OCI-LY1 (cell line): ENCODE measurements at regions not wholly inside any gene's neighbourhood (a gene's known extent, or its start where the extent isn't known, plus 50 kb on each side); places are given as distances from the start of the nearest gene placed in this dataset.

Experiments used
- H2AFZ ChIP-seq: fragments of 200-600 bp; sonication (generic), shearing (Covaris generic); 2 replicates; pipeline ENCODE4 v1.6.0; 2014; ENCODE audit warnings: antibody characterized with exemption, mild to moderate bottlenecking, low read length
- H3F3A ChIP-seq: fragments of 200-600 bp; sonication (generic), shearing (Covaris generic); 2 replicates; pipeline ENCODE4 v1.6.0; 2014; ENCODE audit warnings: mild to moderate bottlenecking, antibody characterized with exemption, low read length, moderate library complexity; ENCODE audit not compliant: insufficient read depth
- H3K27ac ChIP-seq: fragments of 200-600 bp; sonication (generic); 2 replicates; pipeline ENCODE4 v1.5.1; 2014; ENCODE audit warnings: low read length, mixed run types, mild to moderate bottlenecking, low read depth; ENCODE audit not compliant: poor library complexity, severe bottlenecking
- H3K27me3 ChIP-seq: fragments of 200-600 bp; sonication (generic); 2 replicates; pipeline ENCODE4 v1.6.0; 2014; ENCODE audit warnings: antibody characterized with exemption, mild to moderate bottlenecking, low read length, moderate library complexity; ENCODE audit not compliant: insufficient read depth
- H3K36me3 ChIP-seq: fragments of 200-600 bp; sonication (generic); 2 replicates; pipeline ENCODE4 v1.6.1; 2014; ENCODE audit warnings: mild to moderate bottlenecking, antibody characterized with exemption, low read length, moderate library complexity, mixed read lengths; ENCODE audit not compliant: insufficient read depth
- H3K4me1 ChIP-seq: fragments of 200-600 bp; sonication (generic); 2 replicates; pipeline ENCODE4 v1.5.1; 2014; ENCODE audit warnings: mild to moderate bottlenecking, low read length, moderate library complexity; ENCODE audit not compliant: insufficient read depth, severe bottlenecking
- H3K4me2 ChIP-seq: fragments of 200-600 bp; sonication (generic), shearing (Covaris generic); 2 replicates; pipeline ENCODE4 v1.6.1; 2014; ENCODE audit warnings: low read length
- H3K4me3 ChIP-seq: fragments of 200-600 bp; sonication (generic); 2 replicates; pipeline ENCODE4 v1.5.1; 2014; ENCODE audit warnings: low read length, low read depth, mild to moderate bottlenecking, mixed read lengths; ENCODE audit not compliant: poor library complexity, severe bottlenecking
- H3K79me2 ChIP-seq: fragments of 200-600 bp; shearing (Covaris generic); 2 replicates; pipeline ENCODE4 v1.6.1; 2016; ENCODE audit warnings: mixed run types, low read length, mixed read lengths; ENCODE audit not compliant: insufficient read depth
- H3K9ac ChIP-seq: fragments of 200-600 bp; sonication (generic), shearing (Covaris generic); 2 replicates; pipeline ENCODE4 v1.6.1; 2014; ENCODE audit warnings: mild to moderate bottlenecking, low read length, mixed read lengths
- H3K9me2 ChIP-seq: fragments of 200-600 bp; sonication (generic), shearing (Covaris generic); 2 replicates; pipeline ENCODE4 v1.6.1; 2014; ENCODE audit warnings: low read depth, mild to moderate bottlenecking, low read length, mixed read lengths
- H3K9me3 ChIP-seq: fragments of 200-600 bp; shearing (Covaris generic); 2 replicates; pipeline ENCODE4 v1.6.1; 2014; ENCODE audit warnings: low read length, mixed read lengths
- H4K20me1 ChIP-seq: fragments of 200-600 bp; sonication (generic), shearing (Covaris generic); 2 replicates; pipeline ENCODE4 v1.6.0; 2016; ENCODE audit warnings: mild to moderate bottlenecking, low read length; ENCODE audit not compliant: insufficient read depth
- EZH2 ChIP-seq: fragments of 200-600 bp; sonication (generic), shearing (Covaris generic); IDR thresholded peaks from 2 replicates; pipeline ENCODE4 v1.8.0; 2017; ENCODE audit warnings: borderline replicate concordance, mixed run types, mild to moderate bottlenecking, antibody characterized with exemption, low read length, moderate library complexity, mixed read lengths
- TF ChIP-seq, protein P1 (sequence below): fragments of 200-600 bp; sonication (generic), shearing (Covaris generic); IDR thresholded peaks from 2 replicates; pipeline ENCODE4 v1.5.1; 2017; ENCODE audit warnings: mild to moderate bottlenecking, antibody characterized with exemption, low read length, moderate library complexity, mixed read lengths

DNA sequence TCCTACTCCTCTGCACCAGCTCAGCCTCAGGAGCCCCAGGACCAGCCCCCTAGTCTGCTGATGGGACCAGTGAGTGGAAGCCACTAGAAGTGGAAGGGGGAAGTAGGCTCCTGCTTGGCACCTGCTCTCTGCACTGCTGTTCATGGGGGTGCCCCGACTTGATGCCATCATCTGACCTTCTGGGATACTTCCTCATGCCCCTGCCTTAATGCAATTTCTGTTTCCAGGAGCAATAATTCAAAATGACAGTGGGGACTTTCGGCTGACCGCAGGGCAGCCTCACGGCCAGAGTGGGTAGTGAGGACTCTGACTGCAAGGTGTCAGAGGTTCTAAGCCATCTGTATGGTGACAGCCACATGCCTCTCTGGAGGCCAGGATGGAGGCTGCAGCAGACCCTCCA lies 196.4 kb upstream of the WSCD1 start:
- no peak overlapping the region for H3K27ac ChIP-seq
- H4K20me1 ChIP-seq, result no peaks in the 10 kb centered on the region
- H3K4me1 ChIP-seq, result no peaks in the 10 kb centered on the region
- H3K36me3 ChIP-seq, result no peaks in the 10 kb centered on the region
- no peak overlapping the region for H2AFZ ChIP-seq
- no peaks in the 10 kb centered on the region for H3K79me2 ChIP-seq
- H3K4me2 ChIP-seq, result no peak overlapping the region
- H3K9me3 ChIP-seq, result no peaks in the 10 kb centered on the region
- no peak for TF ChIP-seq EZH2
- TF ChIP-seq, protein P1, sequence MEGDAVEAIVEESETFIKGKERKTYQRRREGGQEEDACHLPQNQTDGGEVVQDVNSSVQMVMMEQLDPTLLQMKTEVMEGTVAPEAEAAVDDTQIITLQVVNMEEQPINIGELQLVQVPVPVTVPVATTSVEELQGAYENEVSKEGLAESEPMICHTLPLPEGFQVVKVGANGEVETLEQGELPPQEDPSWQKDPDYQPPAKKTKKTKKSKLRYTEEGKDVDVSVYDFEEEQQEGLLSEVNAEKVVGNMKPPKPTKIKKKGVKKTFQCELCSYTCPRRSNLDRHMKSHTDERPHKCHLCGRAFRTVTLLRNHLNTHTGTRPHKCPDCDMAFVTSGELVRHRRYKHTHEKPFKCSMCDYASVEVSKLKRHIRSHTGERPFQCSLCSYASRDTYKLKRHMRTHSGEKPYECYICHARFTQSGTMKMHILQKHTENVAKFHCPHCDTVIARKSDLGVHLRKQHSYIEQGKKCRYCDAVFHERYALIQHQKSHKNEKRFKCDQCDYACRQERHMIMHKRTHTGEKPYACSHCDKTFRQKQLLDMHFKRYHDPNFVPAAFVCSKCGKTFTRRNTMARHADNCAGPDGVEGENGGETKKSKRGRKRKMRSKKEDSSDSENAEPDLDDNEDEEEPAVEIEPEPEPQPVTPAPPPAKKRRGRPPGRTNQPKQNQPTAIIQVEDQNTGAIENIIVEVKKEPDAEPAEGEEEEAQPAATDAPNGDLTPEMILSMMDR, result no peak
- no peaks in the 10 kb centered on the region for H3K9me2 ChIP-seq
- no peak overlapping the region for H3K9ac ChIP-seq
- no peaks in the 10 kb centered on the region for H3K27me3 ChIP-seq
- H3K4me3 ChIP-seq, result no peak overlapping the region
- H3F3A ChIP-seq, result no peaks in the 10 kb centered on the region

DNA sequence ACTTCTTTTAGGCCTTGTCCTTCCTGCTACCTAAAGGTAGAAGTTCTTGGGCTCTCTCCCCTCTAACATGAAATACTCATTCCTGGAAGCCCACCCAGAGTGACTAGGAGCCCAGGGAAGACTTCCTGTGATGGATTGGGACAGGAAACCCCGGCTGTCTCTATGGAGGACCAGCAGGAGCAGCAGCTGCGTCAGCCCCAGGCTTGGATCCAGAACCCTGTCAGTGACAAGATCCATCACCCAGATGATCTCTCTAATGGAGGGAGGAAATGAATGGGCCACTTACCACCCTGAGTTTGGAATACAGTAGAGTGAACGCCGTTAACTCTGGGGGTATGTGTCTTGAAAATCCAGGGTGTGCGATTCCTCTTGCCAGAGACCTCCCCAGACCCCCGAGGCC lies 195.7 kb upstream of the WSCD1 start:
- H2AFZ ChIP-seq, result no peak overlapping the region
- H3K36me3 ChIP-seq, result no peaks in the 10 kb centered on the region
- no peak overlapping the region for H3K4me3 ChIP-seq
- no peaks in the 10 kb centered on the region for H3K4me1 ChIP-seq
- H3K4me2 ChIP-seq, result no peak overlapping the region
- no peak overlapping the region for H3K27ac ChIP-seq
- H3K79me2 ChIP-seq, result no peaks in the 10 kb centered on the region
- H3K9me2 ChIP-seq, result no peaks in the 10 kb centered on the region
- H4K20me1 ChIP-seq, result no peaks in the 10 kb centered on the region
- no peaks in the 10 kb centered on the region for H3K27me3 ChIP-seq
- H3K9me3 ChIP-seq, result no peaks in the 10 kb centered on the region
- H3K9ac ChIP-seq, result no peak overlapping the region
- TF ChIP-seq, protein P1, result no peak
- TF ChIP-seq EZH2, result no peak
- H3F3A ChIP-seq, result no peaks in the 10 kb centered on the region

DNA sequence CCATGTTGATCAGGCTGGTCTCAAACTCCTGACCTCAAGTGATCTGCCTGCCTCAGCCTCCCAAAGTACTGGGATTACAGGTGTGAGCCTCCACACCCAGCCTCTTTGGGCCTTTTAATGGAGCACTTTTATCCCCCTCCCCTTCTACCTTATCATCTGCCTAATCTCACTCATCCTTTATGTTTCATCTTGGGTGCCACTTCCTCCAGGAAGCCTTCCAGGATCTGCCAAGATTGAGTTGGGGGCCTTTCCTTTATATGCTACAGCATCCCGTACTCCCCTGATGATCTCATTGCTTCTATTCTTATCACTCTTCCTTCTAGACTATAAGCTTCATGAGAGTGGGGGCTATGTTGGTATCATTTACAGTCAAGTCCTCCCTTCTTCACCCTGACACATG lies 192.8 kb upstream of the WSCD1 start:
- no peak overlapping the region for H3K9ac ChIP-seq
- H3K9me2 ChIP-seq, result no peaks in the 10 kb centered on the region
- no peak overlapping the region for H2AFZ ChIP-seq
- no peak overlapping the region for H3K4me2 ChIP-seq
- no peak overlapping the region for H3K4me3 ChIP-seq
- H4K20me1 ChIP-seq, result no peaks in the 10 kb centered on the region
- H3K79me2 ChIP-seq, result no peaks in the 10 kb centered on the region
- H3F3A ChIP-seq, result no peaks in the 10 kb centered on the region
- no peaks in the 10 kb centered on the region for H3K9me3 ChIP-seq
- H3K4me1 ChIP-seq, result no peaks in the 10 kb centered on the region
- TF ChIP-seq, protein P1, result no peak
- no peak for TF ChIP-seq EZH2
- no peak overlapping the region for H3K27ac ChIP-seq
- H3K27me3 ChIP-seq, result no peaks in the 10 kb centered on the region
- no peaks in the 10 kb centered on the region for H3K36me3 ChIP-seq
